IPS DF 19.7 (cell line): ENCODE measurements at regions not wholly inside any gene's neighbourhood (a gene's known extent, or its start where the extent isn't known, plus 50 kb on each side); places are given as distances from the start of the nearest gene placed in this dataset.

Source experiments
- DNase-seq: peaks from one replicate; pipeline ENCODE4 v3.0.0-alpha.2; 2013; ENCODE audit warnings: low read depth, low spot score

GRCh38 chr3:117126946-117127546 is 417.5 kb downstream of the TUSC7 start:
- DNase-seq, result no peak

DNA sequence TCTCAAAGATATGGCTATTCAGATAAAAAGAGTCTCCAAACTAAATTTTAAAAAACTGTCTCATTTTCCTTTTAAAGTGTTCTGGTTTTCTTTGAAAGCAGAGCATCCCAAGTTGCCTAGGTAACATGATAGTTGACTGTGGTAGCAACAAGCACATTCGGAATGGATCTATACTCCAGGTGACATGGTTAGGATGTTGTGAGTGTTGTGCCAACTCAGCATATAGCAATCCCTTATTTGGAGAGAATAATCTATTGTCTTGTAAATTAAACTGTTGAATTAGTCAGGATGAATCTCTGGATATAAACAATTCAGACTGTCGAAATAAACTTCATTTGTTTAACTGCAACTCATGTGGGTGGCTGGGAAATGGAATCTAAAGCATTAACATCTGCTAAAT is 418.6 kb downstream of the TUSC7 start:
- DNase-seq, result no peak

DNA sequence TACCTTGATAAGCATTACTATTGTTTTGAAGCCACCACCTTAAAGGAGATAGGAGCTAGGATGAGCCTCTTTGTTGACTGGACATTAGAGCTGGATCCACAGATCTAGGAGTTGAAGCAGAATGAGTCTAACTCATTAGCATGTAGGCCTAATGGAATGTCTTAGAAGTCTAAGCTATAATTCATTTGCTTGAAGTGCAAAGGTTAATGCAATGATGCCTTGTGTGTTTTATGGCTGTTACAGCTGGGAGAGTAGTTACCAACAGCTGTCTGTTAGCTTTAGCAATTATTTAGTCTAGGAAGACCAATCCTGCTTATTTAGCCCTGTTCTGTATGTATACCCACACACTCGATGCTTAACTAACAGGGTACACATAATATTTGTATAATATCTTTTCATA is 419.3 kb downstream of the TUSC7 start:
- no peak for DNase-seq

DNA sequence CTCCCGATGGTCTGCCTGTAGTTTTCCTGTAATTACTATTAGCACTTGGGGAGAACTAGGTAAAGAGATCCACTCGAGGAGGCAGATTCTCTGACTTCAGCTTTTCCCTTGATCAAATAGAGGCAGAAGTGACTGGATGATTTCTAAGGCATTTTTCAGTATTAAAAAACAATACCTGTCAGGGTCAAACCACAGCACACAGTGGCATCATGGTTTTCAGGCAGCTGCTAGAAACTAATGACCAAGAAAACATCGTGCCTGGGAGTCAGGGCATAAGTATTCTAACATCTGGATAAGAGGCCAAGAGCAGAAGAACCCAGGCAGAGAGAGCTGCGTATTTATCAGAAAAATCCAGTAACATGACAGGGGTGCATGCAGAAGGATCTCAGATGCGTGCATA is 419.9 kb downstream of the TUSC7 start:
- no peak for DNase-seq

DNA sequence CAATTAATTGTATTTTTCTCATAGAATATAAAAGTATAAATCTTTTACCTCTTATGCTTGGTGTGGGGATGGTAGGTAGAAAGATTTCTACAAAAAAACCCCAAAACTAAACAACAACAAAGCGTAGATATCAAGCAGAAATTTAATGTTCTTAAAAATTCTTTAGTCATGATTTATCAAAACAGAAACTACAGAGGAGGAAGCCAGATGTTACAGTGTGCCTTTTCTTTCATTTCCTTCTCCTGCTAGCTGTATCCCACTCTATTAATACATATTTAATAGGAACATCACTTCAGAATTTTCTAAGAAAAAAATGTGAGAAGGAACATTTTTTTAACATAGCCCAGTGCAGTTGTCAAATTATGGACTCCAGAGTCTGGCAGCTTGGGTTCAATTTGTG is 420.6 kb downstream of the TUSC7 start:
- no peak for DNase-seq

DNA sequence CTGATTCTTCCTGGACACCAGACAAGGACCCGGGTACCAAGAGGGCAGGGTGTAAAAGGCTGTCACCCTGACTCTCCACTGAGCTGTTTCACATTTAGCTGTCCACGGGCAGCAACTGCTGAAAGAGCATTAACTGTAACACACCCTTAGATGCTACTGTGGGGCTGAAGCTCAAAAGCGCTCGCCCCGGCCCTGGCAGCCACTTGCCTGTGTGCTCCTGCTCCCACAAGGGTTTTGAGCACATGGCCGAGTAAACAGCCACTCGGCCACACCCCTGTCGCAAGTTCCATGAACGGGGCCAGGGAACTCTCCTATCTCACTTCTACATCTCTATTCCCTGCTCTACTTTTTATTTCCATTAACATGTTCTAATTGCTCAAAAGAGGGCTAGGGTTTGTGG is 421.7 kb downstream of the TUSC7 start:
- DNase-seq, result no peak

- DNase-seq, result no peak
Observed at GRCh38 chr3:117133066-117133465, 423.5 kb downstream of the TUSC7 start.

DNA sequence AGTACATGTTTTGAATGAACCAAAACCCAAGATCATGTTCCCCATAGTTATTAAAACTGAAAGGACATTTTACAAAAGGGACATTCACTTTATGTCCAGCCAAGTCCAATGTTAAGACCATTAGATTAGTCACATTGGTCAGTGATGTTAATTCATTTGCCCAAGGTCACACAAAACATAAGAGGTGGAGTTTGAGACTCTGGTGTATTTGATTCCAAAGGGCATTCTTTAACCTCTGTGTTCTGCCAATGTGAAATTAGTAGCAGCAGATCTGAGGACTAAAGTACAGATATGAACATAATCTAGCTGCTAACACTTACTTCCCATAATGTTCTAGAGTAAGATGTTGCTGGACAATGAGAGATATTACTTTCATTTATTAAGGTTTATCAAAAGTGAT is 425.6 kb downstream of the TUSC7 start:
- DNase-seq, result no peak

GRCh38 chr3:117136003-117136402 is 426.4 kb downstream of the TUSC7 start:
- DNase-seq, result no peak

- no peak for DNase-seq
Observed at GRCh38 chr3:117137065-117137464, 427.5 kb downstream of the TUSC7 start.

DNA sequence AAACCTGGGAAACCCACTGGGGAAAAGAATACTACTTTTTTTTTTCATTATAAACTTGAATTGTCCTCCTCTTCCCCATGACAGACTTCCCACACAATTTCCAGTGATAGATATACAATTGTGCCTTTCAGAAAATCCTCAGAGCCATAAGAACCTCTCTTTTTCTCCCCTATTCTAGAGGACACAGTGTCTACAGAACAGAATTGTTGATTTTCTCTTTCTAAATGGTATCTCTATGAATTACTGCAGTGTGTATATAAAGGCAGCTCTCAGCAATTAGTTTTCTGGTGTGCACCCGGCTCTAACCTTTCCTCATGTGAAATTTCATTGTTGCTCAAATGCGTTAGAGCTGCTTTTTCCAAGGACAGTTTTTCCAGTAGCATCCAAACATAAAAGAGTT is 430.1 kb downstream of the TUSC7 start:
- DNase-seq, result no peak

- no peak for DNase-seq
Observed at GRCh38 chr3:117141812-117142211, 432.2 kb downstream of the TUSC7 start.

GRCh38 chr3:117144853-117145252 is 435.3 kb downstream of the TUSC7 start:
- DNase-seq, result no peak

DNA sequence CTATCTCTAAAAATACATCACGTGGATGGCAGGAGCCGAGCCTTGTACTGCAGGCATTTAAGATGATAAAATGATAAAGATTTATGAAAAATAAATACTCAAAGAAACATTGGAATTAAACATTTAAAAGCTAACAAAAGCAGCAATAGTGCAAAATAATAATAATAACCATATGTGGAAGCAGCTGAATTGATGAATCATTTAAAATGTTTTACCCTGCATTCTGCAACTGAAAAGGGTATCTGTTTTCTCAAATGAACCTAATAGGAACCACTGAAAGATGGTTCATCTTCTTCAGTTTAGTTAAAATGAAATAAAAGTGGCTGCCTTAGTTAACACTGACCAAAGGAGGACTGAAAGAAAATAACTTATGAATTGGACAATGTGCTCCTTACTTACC is 436.1 kb downstream of the TUSC7 start:
- DNase-seq, result no peak

GRCh38 chr3:117146571-117146970 is 437.0 kb downstream of the TUSC7 start:
- DNase-seq, result peak; percentile 30

- peak; percentile 9 for DNase-seq
Observed at GRCh38 chr3:117149584-117149983, 440.0 kb downstream of the TUSC7 start.

- DNase-seq, result no peak
Observed at GRCh38 chr3:117150628-117151027, 441.0 kb downstream of the TUSC7 start.

- DNase-seq, result no peak
Observed at GRCh38 chr3:117160176-117160575, 450.6 kb downstream of the TUSC7 start.

DNA sequence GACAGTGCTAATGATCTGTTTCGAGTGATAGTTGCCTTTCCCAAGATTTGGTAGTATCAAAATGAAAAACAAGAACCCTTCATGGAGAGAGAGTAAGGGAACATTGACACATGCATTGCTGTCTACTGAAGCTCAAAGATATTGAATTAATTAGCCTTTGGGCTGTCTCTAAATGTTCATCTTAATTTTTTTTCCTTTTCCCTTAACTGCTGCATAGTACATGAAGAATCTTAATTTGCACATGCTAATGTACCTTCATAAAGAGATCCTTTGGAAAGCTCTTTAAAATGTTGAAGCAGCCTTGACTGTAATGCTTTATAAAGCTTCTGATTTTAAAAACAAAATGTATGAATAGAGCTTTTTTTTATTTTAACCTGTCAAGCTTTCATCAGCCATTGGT is 452.2 kb downstream of the TUSC7 start:
- DNase-seq, result no peak

GRCh38 chr3:117165176-117165575 is 455.6 kb downstream of the TUSC7 start:
- DNase-seq, result no peak

DNA sequence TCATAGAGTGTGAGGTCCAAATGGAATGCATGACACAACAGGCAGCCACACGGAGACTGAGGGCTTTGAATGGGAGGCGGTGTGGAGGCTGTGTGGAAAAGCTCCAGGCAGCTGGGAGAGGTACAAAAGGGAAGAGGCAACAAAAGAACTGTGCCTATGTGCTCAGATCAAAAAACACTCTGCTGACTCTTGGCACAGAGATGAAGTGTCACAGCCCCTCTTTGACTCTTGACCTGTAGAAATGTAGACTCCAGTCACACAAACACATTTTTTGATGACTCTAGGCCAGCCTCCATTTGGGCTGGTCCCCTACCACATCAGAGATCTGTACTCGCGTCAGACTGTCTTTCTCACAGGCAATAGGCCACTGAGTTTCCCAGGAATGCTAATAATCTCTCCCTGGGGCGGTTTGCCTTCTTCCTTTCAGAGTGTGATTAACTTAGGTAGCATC is 456.0 kb downstream of the TUSC7 start:
- no peak for DNase-seq

DNA sequence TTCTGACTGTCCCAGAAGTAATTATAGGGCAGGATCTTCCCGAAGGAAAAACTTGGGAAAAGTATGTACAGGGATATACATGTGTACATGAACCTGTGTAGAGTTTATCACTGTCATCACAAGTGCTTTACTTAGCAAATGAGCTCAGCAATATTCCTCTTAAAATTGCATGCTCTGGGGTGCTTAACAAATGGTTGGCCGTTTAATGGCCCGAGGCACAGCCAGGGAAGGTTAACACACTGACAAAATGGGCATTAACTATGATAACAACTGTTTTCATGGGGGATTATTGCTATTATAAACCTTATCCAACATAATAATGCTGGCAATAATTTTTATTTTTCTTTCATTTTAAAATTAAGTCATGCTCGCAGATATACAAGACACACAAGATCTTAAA is 459.3 kb downstream of the TUSC7 start:
- DNase-seq, result no peak

DNA sequence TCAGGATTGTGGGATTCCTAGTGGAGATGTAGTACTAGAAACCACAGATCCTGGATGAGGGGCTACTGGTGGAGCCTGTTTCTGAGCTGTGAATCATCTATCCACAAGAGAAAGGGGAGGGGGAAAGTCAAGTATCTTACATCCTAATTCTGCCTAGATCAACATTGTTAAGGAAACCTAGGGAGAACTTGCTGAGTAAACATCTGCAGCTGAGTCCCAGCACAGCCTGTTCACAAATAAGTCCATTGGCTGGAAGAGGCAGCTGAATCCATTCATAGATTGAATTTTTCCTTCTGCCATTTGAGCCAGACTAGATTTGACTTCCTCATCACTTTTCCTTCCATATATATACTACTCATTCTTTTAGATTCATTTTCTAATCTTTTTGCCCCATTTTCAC is 460.5 kb downstream of the TUSC7 start:
- no peak for DNase-seq

- DNase-seq, result no peak
Observed at GRCh38 chr3:117171124-117171523, 461.5 kb downstream of the TUSC7 start.
